Stimulated activated CD8-positive, alpha-beta memory T cell treated with anti-CD3 and anti-CD28 coated beads, Interleukin-12 subunit alpha, Interleukin-12 subunit beta, amount 100 ng/mL, for 1 hour (primary cell): ENCODE measurements at regions not wholly inside any gene's neighbourhood (a gene's known extent, or its start where the extent isn't known, plus 50 kb on each side); places are given as distances from the start of the nearest gene placed in this dataset.

Source experiments
- DNase-seq: peaks from one replicate; pipeline ENCODE4 v3.0.0-alpha.2; 2020; ENCODE audit warnings: low read depth

DNA sequence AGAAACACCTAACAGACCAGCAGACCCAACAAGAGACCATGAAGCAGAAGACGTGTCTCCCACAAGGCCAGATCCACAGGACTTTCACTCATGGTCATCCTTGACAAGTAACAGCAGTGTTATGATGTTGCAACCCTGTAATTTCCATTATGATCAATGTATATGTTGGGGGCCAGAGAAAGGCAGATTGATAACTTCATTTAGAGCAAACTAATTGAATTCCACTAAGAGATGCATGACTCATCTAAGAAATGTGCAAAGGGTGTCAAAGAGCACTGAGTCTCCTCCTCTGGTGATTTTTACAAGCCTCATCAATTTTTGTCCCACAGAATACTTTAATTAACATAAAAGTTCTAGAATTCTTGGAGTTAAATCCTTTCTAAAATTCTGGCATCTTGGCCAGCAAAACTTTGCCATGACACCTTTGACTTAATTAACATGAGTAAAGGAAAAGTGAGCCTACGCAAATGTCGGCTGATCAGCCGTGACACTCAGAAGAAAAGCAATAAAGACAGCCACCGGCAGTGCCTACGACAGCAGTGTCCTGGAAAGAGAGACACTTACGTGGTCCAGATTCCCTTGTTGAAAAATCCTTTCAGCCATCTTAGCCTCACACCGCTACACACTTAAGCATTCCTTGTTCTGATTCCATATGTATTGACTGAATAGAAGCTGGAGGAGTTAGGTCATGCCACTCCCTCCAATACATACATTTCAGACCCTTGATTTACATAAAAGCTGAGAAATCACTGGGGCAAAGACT lies 370.2 kb upstream of the CCDC196 start:
- no peak for DNase-seq

DNA sequence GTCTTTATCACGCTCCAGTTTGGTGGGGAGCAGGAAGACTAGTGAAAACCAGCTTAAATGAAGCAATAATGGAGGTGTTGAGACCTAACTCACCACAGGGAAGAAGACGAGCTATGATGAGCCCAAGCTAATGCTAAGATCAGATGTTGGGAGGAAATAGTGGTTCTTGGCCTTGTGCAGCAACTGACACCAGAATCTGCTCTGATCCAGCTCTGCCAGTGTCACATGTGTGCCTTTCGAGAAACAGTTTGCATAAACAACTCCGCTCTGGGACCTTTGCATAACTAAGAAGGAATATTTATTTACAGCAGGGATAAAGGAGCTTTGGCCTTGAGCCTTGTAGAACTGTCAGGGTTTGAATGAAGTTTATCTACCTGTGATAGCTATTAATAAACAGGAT lies 369.4 kb upstream of the CCDC196 start:
- no peak for DNase-seq

GRCh38 chr14:66117600-66117999 lies 368.6 kb upstream of the CCDC196 start:
- DNase-seq: no peak

GRCh38 chr14:66119606-66120231 lies 366.5 kb upstream of the CCDC196 start:
- no peak for DNase-seq

GRCh38 chr14:66120402-66120801 lies 365.8 kb upstream of the CCDC196 start:
- DNase-seq: no peak

DNA sequence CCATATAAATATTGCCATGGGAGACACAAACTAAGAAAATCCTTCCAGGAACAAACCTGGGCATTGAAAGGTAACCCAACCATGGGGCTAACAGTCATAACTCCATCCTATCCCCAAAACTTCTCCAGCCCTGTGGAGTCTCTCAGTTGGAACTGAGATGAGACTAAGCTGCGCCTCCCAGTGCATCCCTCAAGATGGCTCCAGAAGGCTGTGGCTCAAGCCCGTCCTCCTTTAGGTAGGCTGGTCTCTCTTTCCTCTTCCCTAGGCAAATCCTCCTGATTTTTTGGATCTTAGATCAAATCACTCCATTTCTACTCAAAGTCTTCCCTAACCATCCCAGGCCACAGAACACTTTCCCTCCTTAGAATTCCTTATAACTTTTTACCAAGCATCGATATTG lies 364.3 kb upstream of the CCDC196 start:
- no peak for DNase-seq

GRCh38 chr14:66129224-66129623 lies 356.9 kb upstream of the CCDC196 start:
- no peak for DNase-seq

DNA sequence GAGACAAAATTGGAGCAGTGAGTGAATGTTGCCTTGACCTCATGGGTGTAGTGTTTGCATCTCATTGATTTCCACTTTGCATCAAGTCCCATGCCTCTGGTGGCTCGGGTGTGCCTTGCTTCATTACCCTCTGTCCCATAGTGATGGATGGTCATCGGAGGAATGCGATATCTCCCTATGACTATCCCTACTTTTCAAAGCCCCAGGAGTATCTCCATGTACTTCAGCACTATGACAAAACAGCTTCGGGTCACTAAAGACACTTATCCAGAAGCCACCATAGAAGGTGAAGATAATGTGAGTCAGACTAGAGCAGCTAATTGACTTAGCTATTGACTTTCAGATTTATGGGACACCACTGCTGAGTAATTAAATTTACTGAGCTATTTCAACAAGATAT lies 355.1 kb upstream of the CCDC196 start:
- DNase-seq: no peak

DNA sequence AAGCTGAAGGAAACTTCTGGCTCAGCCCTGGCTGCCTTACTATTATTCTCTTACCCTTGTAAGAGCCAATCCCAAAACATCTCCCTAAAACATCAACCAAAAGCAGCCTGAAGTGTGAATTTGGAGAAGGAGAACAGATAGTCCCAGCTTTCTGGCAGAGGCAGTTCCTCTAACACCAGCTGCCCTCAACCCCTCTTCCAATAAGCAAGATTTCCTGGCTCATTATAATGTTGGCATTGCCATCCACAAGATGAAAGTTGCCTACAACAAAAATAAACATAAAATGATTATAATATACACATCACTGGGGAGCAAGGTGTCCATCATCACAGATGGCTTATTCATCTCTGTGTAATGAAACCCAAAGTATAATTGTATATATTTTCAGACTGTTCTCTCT lies 352.5 kb upstream of the CCDC196 start:
- DNase-seq: no peak

DNA sequence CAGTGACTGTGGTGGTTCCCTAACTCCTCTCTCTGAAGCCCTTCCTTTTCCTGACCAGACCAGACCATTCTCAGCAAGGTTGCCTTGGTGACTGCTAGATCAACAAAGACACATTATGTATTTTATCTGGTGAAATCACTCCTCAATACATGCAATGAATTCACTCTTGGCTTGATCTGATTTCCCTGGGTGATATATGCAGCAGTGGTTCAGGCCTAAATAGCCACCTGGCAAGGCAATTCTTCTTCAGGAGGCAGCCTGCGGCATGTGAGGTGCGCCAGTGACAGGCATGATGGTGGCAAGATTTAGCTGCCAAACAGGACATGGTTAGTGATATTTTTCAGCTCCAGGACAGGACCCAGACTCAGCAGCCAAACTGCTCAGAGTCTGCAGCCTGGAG lies 350.3 kb upstream of the CCDC196 start:
- no peak for DNase-seq

DNA sequence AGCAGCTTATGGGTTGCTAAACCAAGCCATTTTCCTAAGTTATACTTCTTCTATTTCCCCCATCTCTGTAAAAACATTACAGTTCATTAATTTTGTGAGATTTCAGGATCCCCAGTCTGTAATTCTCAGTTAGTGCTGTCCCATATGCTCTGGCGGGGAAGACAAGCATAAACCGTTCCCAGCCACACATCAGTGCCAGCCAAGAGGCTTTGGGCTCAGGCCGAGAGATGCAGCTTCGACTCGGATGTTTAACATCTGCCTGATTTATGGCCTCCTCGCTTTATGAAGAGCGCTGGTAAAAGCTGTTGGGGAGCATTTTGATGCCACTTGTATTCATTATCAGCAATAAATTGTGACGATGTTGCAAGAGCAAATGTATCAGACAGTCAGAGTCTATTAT lies 349.1 kb upstream of the CCDC196 start:
- DNase-seq: no peak

GRCh38 chr14:66139432-66139831 lies 346.7 kb upstream of the CCDC196 start:
- DNase-seq: no peak

- no peak for DNase-seq
Observed at GRCh38 chr14:66140213-66140918, 345.8 kb upstream of the CCDC196 start.

DNA sequence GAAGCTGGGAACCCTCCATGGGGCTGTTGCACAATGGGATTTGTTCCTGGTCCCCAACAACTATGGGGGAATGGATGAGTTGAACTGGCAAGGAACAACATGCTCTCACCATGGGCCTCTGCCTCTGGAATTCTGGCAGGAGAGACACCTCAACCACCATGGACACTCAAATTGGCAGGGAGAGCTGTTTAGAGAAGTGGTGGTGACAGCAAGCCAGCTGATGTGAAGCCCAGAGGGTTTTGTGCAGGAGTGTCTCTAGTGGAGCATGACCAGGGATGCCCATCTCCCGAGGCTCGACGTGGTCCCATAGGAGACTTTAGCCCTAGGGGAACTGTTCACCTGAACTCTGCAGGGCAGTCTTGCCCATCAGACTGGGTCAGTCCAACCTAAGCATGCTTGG lies 345.2 kb upstream of the CCDC196 start:
- no peak for DNase-seq

DNA sequence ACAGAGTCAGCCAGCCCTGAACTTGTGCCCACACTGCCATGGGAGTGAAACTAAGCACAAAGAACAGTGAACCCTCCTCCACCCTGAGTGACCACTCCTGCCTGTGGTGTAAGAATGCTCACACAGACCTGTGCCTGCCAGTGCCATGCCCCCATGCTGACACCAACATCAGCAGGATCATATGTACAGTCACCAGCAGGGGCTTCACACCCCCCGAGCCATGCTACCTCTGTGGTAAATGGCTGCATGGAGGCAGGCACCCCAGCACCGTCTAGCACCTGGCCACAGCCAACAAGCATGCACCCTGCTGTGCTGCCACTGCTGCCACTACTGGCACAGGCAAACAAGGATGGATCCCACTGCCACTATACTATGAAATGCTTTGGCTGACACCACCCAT lies 344.4 kb upstream of the CCDC196 start:
- no peak for DNase-seq

DNA sequence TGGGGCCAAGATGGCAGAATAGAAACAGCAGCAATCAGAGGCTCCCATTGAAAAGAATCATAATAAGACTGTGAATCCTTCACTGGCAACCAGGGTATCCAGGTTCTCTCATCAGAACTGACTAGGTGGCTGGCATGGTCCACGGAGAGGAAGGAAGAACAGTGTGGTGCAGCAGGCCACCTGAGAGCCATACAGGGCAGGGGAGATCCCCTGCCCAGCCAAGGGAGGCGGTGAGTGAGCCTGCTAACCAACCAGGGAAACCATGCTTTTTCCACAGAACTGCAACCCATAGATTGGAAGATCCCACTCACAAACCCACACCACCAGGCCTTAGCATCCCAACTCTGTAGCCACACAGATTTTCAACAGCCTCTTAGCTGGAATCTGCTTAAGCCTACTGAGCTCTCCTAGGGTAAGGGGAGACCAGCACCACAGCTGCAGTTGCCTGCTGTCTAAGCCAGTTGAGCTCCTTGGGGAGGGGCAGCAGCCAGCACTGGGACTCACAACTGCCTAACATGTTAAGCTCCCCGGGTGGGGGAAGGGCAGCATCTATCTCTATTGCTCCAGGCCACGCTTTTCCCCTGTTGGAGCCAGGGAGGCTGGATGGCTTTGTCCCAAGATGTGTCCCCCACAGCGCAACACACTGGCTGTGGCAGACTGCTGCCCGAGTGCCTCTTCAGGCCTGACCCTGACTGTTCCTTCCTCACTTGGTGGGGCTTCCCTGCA lies 342.6 kb upstream of the CCDC196 start:
- no peak for DNase-seq

DNA sequence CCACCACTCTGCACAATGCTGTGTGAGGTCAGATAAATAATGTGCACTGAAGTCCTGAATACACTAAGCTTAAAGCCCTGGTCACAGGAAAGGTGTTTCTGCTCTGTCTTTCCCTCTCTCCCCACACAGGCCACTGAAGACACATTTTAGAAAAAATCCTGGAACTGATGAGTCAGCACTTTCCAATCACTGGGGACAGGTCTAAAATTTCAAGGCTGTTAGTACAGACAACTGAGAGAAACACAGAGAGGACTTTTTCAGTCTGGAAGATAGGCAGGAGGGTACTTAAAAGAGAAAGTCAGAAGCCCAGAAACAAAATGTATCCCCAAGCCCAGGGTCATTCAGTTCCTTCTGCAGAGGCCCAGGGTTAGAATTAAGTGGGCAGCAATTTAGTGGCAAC lies 333.9 kb upstream of the CCDC196 start:
- no peak for DNase-seq

GRCh38 chr14:66152747-66153146 lies 333.4 kb upstream of the CCDC196 start:
- no peak for DNase-seq

DNA sequence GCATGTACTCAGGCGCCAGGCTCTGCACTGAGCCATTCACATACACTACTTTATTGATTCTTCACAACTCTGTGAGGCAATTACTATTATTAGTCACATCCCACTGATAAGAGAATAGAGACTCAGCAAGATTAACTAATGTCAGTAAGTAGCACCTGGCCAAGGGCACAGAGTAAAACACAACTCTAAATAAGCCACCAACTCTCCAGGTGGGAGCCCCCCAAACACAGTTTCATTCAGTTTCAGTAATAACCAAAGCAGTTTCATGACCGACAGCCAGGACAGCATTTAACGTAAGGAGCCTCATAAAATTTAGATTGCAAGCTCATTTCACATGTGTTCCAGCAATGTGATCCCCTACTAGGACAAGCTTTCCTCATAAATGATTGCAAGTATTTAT lies 323.1 kb upstream of the CCDC196 start:
- DNase-seq: no peak

- DNase-seq: no peak
Observed at GRCh38 chr14:66165337-66165736, 320.8 kb upstream of the CCDC196 start.

GRCh38 chr14:66174453-66174891 lies 311.7 kb upstream of the CCDC196 start:
- DNase-seq: no peak

DNA sequence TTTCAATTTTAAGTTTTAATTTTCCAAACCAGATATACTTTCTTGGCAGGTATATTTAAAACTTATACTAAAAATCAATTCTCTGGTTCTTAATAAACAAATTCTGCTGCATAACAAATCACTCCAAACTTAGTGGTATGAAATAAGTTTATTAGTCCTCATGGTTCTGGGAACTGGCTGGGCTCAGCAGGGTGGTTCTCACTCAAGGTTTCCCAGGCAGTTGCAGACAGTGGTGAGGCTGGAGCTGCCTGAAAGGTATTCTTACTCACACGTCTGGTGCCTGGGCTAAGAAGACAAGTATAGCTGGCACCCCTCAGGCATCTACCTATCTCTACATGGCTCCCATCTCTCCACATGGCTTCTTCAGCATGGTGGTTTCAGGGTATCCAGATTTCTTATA lies 308.2 kb upstream of the CCDC196 start:
- no peak for DNase-seq

DNA sequence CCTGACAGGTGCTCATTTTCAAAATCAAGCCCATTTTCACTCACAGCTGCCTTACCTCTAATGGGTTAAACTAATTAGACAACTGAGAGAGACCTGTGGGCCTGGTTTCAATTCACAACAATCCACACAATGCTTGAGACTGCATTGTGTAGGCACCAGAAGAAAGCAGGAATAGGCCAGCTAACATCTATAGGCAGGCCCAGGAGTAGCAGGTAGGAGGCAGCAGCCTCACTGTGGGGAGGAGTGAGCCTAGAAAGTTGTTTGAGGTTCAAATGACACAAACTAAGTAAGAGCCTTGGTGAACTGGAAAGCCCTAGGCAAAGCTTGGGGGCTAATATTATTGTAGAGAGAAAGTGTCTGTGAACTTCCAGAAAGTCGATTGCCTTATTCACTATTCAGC lies 289.5 kb upstream of the CCDC196 start:
- no peak for DNase-seq
